H1 (cell line): ENCODE measurements at regions not wholly inside any gene's neighbourhood (a gene's known extent, or its start where the extent isn't known, plus 50 kb on each side); places are given as distances from the start of the nearest gene placed in this dataset.

Experiments
- CHD2 ChIP-seq: IDR thresholded peaks from 2 replicates; pipeline ENCODE4 v1.6.1; 2012; ENCODE audit warnings: low read length, improper control_type of control experiment
- KDM5A ChIP-seq: fragments of 200-600 bp; IDR thresholded peaks from 2 replicates; pipeline ENCODE4 v1.7.1; 2012; ENCODE audit warnings: mild to moderate bottlenecking, low read length, inconsistent platforms, mixed read lengths

- TF ChIP-seq KDM5A (no peak), CHD2 (no peak)
Observed at GRCh38 chr5:60229691-60230185, 336.2 kb upstream of the PDE4D start (continued).
